Suprapubic skin (tissue), 3 donors: ENCODE measurements at regions not wholly inside any gene's neighbourhood (a gene's known extent, or its start where the extent isn't known, plus 50 kb on each side); places are given as distances from the start of the nearest gene placed in this dataset.

Experiments used
- POLR2A ChIP-seq, 2 donors: fragments of 450-650 bp; IDR thresholded peaks; one replicate each; pipeline ENCODE4 v1.6.1; 2017; ENCODE audit warnings: antibody characterized with exemption in 2 of 2, mild to moderate bottlenecking in 2 of 2, moderate library complexity in 2 of 2
- TF ChIP-seq, protein P1 (sequence below), 2 donors: fragments of 200-600 bp in 1 of 2; fragments of 450-650 bp in 1 of 2; sonication (generic) in 1 of 2; IDR thresholded peaks; one replicate each; pipeline ENCODE4 v1.5.1; 2016 to 2019; ENCODE audit warnings: antibody characterized with exemption in 2 of 2, mild to moderate bottlenecking in 1 of 2, moderate library complexity in 1 of 2

DNA sequence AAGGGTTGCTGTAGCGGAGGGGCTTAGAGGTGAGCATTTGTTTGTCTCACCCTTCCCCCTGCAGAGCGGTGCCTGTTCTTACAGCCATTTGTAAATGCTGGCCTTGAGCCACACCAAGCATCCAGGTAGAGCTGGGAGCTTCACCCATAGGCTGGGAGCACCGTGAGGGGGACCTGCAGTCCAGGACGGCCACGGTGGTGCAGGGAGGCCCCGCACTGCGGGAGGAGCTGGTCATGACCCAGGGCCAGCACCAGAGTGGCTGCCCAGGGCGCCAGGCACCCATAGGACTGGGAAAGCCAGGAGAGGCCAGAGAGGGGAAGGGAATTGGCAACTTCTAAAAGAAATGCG, 197.3 kb upstream of the ADAMTS16 start:
- TF ChIP-seq, protein P1, sequence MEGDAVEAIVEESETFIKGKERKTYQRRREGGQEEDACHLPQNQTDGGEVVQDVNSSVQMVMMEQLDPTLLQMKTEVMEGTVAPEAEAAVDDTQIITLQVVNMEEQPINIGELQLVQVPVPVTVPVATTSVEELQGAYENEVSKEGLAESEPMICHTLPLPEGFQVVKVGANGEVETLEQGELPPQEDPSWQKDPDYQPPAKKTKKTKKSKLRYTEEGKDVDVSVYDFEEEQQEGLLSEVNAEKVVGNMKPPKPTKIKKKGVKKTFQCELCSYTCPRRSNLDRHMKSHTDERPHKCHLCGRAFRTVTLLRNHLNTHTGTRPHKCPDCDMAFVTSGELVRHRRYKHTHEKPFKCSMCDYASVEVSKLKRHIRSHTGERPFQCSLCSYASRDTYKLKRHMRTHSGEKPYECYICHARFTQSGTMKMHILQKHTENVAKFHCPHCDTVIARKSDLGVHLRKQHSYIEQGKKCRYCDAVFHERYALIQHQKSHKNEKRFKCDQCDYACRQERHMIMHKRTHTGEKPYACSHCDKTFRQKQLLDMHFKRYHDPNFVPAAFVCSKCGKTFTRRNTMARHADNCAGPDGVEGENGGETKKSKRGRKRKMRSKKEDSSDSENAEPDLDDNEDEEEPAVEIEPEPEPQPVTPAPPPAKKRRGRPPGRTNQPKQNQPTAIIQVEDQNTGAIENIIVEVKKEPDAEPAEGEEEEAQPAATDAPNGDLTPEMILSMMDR (IDR thresholded peaks at IDR 0.05), result no peak
- no peak for TF ChIP-seq POLR2A (IDR thresholded peaks at IDR 0.05)
